HG03575 (cell line): ENCODE measurements at regions not wholly inside any gene's neighbourhood (a gene's known extent, or its start where the extent isn't known, plus 50 kb on each side); places are given as distances from the start of the nearest gene placed in this dataset.

Source experiments
- ATAC-seq: cut with Tn5 transposase; IDR thresholded peaks from one replicate; pipeline ENCODE4 v1.9.1; 2021; ENCODE audit not compliant: unreplicated experiment, insufficient number of reproducible peaks, low FRiP score; ENCODE audit errors: extremely low read depth

DNA sequence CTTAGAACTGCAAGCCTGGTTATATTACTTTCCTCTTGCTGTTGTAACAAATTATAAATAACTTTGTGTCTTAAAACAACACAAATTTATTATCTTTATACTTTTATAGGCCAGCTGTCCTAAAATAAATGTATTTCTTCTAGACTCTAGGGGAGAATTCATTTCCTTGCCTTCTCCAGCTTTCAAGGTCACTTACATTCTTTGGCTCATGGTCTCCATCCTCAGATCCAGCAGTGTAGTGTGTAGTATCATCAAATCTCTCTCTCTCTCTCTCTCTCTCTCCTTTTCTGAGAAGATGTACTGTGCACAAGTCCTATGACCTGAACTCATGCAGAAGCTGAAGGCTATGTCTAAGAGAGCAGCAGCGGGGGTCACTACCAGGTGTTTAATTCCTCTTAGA lies 1510.6 kb downstream of the MRPL39 start:
- ATAC-seq = no peak

DNA sequence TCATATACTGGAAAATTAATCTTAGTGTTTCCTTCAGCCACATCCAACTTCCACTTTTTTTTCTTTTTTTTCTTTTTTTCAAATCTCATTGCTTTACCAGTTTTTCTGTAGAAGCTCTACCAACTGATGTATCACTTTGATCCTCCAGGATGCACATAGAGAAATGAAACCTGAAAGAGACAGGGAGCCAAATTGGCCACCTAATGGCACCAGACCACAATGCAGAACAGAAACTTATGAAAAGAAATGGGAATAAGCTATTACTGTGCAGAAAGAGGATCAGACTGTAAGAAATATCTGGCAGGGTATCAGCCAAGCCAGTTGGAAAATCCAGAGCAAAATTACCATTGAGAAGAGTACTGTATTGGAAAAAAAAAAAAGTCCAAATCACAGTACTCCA lies 1514.2 kb downstream of the MRPL39 start:
- no peak for ATAC-seq

DNA sequence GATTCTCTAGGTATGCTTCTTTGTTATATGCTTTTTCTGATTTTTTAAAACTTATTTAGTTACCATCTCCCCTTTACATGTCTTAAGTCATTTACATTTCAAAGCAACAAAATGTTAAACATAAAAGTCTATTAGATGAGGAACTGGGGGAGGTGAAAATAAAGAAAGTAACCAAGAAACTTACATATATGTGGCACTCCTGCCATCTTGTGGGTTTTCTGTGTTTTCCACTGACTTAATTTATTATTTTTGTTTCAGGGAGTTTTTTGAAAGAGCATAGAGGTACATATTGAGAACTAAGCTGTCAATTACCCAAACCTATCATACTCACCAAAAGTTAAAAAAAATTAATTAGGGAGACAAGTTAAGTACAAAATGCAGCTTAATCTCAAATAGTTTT lies 1531.1 kb downstream of the MRPL39 start:
- ATAC-seq = no peak

DNA sequence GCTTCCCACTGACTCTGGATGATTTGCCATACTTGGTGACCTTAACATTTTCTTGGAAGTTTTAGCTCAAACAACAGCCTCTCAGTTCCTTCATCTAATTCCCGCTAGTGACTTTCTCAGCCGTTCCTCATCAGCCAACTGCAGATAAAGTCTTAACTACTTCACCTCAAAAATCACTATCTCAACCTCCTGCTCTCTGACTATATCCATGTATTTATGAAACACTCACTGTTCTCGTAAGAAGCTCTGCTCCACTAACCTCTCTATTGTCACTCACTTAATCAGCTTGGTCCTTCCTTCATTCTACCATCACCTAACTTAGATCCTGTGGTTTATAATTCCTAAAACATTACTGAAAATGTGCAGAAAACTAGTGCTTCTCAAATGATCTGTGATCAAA lies 1551.6 kb downstream of the MRPL39 start:
- ATAC-seq = no peak

DNA sequence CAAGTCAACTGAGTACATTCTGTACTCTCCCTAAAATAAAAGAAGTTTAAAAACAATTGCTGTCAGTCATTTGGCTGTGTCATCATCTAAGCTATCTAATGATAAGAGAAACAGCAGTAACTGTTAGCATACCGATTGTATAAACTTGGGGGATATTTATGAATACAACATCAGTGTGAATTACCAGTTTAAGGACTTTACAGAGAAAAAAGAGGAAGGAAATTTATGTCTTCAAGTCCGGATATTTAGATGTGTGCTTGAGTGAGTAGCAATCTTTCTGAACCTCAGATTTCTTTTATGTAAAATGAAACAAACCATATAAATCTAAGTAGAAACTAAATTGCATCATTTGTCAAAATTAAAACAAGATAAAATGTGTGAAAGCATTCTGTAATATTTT lies 1557.0 kb downstream of the MRPL39 start:
- no peak for ATAC-seq

DNA sequence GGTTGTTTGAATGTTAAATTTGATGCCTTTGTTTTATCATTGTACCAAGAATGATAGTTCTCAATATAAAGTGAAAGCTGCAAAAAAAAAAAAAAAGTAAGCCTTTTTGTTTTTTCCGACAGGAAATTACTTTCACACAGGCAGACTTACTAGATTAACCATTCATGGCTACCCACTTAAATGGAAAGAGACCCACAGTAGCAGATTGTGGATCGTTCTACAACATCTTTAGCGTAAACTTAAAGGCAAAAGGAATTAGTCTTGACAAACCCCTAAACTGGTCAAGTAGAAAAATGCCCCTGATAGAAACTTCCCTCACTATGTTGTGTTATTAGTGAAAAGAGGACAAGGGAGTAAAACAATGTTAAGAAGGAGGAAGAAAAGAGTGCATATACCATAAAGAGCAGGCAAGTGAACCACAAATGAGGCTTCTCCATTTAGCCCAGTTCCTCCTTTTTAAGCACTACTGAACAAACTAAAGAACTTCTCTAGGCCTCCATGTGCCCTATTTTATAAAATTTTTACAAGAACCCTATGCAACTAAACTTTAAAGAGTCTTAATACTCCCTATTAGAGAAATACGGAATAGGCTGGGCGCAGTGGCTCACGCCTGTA lies 1560.3 kb downstream of the MRPL39 start:
- ATAC-seq = no peak

DNA sequence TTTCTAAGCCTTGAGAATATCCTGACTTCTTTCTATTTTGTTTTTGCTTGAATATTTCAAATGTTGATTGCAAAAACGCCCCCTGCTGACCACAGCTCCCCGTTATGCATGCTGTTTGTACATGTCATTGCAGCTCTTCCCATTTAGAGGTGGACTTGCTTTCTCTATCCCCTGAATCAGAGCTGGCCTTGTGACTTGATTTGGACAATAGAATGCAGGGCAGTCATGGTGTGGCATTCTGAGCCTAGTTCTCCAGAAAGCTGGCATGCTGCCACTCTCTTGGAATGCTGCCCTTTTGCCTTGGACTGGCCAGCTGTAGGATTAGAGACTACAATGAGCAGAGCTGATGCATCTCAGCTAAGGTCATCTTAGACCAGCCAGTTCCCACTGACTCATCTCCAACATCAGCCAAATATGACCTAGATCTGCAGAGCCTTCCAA lies 1561.5 kb downstream of the MRPL39 start:
- no peak for ATAC-seq

DNA sequence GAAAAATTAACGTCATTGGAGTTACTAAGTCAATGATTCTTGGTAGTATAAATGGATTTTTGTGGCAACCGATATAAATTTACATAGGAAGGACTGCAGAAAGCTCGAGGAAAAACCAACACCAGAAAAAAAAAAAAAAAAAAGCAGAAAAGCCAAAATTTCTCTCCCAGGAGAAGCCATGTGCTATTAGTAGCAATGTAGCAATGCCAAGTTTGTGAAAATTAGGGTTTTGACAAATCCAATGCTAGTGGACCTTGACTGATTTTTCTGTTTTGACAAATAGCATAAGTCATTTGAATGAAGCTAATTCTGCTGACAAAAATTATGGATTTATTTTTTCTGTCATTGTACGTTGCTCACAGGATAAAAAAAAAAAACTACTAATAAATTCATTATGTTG lies 1561.9 kb downstream of the MRPL39 start:
- no peak for ATAC-seq

DNA sequence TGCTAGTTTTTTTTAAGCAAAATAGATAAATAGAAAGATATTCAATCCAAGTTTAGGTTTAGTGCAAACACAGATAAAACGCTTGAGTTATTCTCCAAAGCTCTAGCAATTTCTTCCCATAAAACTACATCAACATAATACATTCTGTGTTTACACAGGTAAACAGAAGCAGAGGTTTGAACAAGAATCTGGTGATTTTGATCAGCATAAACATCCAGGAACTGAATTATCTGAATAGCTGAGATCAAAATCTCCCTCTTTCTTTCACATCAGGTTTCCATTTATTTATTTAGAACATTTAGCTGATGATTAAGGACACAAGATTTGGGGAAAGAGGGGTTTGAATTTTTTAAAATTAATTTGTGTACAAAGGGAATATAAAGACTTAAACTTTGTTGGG lies 1564.6 kb downstream of the MRPL39 start:
- no peak for ATAC-seq

DNA sequence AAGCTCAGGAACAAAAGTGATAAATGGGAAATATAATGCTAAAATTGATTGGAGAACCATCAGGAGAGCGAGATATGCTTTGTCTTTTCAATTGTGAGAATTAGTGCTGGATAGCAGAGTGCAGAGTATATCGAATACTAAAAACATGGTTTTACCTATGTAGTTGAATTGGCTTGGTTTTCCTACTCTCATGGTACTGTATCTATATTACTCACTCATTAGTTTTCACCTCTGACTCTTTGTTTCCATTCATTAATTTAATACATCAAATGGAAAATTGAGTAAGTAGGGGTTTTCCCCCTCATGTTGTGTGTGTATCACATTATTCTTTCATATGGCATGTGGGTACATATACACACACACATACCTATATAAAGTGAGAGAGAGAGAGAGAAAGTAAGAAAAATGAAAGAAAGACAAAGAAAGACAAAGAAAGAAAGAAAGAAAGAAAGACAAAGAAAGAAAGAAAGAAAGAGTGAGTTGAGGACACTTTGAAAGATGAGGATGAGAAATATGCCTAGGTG lies 1574.5 kb downstream of the MRPL39 start:
- no peak for ATAC-seq

DNA sequence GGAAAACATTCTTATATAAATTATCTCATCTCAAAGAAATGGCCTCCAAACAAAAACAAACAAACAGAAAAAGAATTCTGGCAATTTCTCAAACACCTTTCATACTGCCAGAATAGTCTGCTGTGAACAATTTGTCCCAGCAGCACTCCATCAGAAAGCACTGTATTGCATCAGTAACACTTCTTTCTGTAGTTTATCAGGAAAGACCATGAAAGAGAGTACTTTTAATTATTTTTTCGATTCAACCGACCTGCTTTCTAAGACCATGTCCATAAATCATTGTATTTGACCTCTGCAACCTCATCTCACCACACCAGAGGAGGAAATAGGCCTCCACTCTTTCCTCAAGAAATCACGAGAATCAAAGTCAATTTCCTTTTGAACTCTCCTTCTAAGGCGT lies 1579.9 kb downstream of the MRPL39 start:
- no peak for ATAC-seq

DNA sequence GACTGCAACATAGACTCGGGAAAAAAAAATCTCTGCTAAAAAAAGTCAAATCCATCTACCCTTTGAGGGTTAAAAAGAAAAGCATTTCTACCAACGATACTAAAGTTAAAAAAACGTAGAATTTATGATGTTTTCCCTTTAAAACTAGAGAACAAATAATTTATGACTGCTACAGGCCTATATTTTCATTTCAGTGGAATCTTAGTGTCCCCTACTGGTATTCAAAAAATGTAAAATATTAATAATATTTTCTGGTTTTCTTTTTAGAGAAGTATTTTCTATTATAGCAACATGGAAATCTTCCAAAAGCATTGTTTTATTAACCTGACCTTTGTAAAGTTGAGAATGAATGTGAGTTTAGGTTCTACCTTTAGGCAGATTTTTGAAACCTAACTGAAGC lies 1582.2 kb downstream of the MRPL39 start:
- ATAC-seq = no peak

DNA sequence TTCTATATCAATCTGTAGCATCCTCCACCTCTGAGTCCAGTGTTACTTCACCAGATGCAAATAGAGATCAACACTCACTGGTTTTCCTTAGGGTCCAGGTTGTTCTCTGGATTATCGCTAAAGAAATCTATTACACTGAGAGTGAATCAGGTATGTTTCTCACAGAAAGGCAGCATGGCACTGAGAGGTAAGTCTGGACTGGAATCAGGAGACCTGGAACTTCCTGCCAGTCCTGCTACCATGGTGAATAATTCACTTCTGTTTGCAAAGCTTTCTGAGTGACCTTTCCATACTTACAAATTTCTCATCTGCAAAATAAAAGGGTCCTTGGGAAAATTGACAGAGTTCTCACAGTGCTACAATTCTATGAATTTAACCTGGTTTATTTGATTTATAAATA lies 1583.3 kb downstream of the MRPL39 start:
- ATAC-seq = no peak

DNA sequence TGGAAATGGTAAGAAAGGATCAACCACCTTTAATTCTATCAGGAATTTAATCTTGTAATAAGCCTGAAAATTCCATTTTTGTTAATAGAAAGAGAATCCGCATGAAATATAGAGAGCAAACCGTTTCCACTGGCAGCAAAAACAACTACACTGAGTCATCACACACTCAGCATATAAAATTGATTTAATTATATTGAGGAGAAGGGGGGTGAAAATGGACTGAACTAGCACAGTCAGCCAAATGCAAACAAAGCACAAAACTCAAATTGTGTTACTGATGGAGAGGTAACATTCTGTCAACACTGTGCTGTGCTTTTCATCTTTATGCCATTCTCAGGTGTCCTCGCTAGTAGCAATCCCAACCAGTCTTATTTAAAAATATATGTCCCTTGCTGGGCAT lies 1583.9 kb downstream of the MRPL39 start:
- no peak for ATAC-seq

DNA sequence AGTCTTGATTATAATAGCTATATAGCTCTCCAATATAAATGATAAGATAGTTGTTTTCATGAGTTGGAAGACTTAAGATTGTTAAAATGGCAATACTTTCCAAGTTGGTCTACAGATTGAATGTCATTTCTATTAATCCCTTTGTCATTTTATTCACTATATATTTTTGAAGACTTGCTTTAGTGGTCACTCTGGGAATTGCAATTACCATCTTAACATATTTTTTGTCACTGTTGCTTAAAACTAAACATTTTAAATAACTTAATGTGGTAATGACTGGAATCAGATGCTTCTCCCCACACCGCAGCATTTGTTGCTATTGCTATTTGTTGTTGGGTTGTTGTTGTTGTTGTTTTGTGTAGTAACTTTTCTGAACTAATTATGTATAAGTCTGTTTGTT lies 1592.9 kb downstream of the MRPL39 start:
- ATAC-seq = no peak

DNA sequence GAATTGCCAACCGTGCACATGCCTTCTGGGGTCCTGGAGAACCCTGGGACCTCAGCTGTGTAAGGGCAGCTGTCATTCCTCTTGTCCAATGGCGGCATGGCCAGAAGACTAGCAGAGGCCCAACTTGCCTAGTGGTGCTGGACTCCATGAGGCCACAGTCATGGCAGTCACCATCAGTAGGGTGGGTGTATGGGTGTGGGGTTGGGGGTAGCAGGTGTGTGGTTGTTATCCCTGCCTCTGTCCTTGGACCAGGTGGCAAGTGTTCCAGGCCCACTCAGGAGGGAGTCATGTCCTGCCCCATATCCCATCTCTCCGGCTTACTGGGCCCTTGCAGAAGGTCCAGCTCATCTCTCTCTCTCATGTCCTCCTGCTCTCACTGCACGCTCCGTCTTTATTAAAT lies 1596.2 kb downstream of the MRPL39 start:
- no peak for ATAC-seq

DNA sequence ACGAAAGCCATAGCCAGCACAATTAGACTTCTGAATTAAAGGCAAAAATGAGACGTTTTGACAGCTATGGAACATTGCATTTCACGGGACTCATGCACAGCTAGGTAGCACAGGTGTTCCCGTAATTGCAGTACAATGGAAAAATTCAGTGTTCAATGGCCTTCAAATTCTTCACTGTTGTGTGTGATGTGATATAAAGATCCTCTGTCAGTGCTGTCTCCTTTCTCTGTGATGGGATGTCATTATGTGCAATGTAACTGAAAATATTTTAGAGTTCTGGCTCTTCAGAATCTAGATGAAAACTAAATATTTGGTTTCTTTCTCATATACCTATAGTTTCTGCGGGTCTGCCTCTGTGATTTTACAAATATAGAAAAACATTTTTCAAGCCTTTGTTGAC lies 1599.7 kb downstream of the MRPL39 start:
- no peak for ATAC-seq

DNA sequence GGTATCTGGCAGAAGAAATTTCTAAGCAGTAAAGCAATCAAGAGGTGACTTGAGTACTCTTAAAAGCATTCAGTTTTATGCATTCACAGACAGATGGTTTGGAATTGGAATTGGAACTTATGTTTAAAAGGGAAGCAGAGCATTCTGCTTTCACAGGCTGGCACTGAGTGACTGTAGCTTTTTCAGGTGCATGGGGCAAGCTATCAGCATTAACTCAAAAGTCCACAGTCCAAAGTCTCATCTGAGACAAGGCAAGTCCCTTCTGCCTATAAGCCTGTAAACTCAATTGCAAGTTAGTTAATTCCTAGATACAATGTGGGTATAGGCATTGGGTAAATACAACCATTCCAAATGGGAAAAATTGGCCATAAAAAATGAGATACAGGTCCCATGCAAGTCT lies 1620.3 kb downstream of the MRPL39 start:
- ATAC-seq = no peak

DNA sequence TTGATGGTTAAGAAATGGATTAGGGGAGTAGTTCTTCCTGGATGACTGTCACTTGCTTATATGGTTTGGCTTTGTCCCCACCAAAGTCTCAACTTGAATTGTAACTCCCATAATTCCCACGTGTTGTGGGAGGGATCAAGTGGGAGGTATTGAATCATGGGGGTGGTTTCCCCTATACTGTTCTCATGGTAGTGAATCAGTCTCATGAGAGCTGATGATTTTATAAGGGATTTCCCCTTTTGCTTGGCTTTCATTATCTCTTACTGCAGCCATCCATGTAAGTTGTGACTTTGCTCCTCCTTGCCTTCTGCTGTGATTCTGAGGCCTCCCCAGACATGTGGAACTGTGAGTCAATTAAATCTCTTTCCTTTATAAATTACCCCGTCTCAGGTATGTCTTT lies 1621.1 kb downstream of the MRPL39 start:
- ATAC-seq = no peak

DNA sequence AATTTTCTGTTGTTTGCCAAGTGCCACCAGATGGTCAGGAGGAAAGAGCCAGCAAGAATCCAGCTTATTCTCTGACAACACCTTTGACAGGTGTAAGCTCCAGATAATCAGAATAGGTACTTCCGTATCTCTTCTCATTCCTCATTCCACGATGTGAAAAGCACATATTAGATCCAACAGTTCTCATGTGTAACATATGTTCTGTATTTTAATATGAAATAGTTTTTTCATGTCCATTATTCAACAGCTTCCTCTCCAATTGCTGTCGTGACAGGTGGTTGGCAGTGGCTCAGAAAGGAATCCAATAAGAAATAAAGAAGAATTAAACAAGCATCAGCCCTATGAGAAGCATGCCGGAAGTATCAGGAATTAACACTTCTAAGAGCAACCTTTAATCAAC lies 1624.7 kb downstream of the MRPL39 start:
- no peak for ATAC-seq

DNA sequence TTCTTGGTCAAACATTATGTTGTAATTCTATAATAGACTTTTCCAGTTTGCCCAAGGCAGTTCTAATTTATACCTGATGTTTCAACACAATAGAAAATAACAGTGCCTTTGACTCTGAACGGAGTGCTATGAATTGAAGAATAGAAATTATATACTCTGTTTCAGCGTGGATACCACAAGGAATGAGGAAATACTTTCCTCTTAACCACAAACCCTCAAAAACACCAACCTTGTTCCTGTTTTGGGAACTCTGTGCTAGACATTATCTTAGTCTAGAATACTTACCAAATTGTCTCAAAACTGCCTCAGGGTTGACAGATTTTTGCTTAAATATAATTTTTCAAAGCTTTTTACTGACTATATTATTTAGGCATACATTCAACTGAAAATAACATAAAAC lies 1629.3 kb downstream of the MRPL39 start:
- ATAC-seq = no peak
